GM21529 (cell line): ENCODE measurements at regions not wholly inside any gene's neighbourhood (a gene's known extent, or its start where the extent isn't known, plus 50 kb on each side); places are given as distances from the start of the nearest gene placed in this dataset.
"Not testable (repeated sequence)": the region's sequence is repeated elsewhere in the genome, so short reads cannot be mapped to it uniquely, and the experiment has no call there.

Source experiments
- ATAC-seq: cut with Tn5 transposase; IDR thresholded peaks from one replicate; pipeline ENCODE4 v1.9.1; 2021; ENCODE audit not compliant: unreplicated experiment

DNA sequence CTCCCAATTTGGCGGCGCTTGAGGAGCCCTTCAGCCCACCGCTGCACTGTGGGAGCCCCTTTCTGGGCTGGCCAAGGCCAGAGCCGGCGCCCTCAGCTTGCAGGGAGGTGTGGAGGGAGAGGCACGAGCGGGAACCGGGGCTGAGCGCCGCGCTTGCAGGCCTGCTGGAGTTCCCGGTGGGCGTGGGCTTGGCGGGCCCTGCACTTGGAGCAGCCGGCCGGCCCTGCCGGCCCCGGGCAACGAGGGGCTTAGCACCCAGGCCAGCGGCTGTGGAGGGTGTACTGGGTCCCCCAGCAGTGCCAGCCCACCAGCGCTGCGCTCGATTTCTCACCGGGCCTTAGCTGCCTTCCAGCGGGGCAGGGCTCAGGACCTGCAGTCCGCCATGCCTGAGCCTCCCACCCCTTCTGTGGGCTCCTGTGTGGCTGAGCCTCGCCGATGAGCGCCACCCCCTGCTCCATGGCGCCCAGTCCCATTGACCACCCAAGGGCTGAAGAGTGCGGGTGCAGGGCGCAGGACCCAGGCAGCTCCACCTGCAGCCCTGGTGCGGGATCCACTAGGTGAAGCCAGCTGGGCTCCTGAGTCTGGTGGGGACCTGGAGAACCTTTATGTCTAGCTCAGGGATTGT, 815.4 kb upstream of the B3GALT2 start:
- not testable (repeated sequence) for ATAC-seq

DNA sequence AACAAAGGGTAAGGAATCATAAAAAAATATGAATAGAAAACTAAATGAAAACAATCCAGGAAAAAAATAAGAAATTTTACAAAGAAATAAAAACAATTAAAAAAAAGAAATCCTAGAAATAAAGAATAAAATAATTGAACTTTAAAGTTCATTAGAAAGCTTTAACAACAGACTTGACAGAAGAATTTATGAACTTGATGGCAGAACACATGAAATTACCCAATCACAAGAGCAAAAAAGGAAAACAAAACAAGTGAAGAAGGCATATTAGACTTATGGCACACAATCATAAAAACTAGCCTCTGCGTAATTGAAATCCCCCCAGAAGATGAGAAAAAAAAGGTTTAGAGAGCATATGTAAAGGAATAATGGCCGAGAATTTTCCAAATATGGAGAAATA, 802.5 kb upstream of the B3GALT2 start:
- ATAC-seq = no peak

DNA sequence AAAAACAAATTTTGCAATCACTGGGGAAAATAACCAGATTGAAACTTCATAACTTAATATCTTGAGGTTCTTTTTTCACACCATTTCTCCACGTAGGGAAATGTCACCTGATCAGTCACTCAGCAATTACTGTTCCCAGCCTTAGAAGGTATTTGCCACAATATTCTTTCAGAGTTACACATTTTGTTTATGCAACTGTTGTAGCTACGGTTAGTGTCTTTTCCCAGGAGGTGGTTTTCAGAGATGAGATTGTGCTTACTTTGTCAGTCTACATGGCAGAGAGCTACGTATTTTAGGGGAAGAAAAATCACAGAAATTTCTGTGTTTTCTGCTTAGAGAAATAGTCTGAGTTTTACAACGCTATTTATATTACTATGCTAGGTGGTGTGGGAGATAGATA, 792.8 kb upstream of the B3GALT2 start:
- no peak for ATAC-seq

DNA sequence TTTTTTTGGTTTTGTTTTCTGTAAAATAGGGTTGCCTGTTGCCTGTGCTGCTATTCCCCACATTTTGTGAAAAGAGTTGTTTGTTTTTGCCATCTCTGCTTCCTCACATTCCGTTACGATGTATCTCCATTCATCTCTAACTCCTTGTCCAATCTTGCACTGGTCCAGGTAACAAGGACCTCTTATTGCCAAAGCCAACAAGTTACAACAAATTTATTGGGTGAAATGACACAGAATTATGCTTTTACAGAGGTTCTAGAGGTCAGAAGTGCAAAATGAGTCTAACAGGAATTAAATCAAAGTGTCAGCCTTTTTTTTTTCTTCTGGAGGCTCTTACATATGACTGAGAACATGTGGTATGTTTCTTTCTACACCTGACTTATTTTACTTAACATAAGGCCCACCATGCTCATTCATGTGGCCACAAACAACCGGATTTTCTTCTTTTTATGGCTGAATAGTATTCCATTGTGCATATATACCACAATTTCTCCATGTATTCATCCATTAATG, 787.9 kb upstream of the B3GALT2 start:
- no peak for ATAC-seq

DNA sequence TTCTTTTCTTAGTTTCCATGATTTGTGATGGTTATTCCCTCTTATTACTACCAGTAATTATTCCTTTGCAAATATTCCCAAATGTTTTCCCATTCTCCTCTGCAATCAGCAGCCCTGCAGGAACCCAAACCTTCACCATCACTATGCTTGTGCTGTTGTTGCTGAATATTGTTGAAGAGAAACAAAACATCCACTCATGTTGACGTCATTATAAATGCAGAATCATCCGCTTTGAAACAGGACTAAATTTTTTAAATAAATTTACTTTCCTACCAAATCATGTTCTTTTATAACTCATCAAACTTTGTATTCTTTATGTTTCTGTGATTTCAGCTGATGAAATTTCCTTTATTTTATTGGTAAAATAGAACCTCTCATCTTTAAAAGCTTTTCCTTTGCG, 787.0 kb upstream of the B3GALT2 start:
- no peak for ATAC-seq

DNA sequence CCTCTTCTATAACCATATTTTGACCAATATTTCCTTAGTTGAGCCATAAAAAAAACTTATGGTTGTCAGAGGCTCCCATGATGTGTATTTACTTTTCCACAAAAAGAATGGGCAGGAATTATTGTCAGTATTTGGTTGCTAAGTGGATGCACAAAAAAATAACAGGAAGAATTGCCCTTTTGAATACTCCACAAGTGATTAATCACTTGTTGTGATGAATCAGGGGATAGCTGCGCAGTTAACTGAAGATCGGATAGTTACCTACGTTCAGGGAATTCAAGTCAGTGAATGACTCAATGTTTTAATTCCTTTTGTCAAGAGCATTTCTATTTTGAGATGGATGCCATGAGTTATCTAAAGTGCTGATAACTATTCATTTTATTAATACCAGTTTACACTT, 785.2 kb upstream of the B3GALT2 start:
- ATAC-seq = no peak

DNA sequence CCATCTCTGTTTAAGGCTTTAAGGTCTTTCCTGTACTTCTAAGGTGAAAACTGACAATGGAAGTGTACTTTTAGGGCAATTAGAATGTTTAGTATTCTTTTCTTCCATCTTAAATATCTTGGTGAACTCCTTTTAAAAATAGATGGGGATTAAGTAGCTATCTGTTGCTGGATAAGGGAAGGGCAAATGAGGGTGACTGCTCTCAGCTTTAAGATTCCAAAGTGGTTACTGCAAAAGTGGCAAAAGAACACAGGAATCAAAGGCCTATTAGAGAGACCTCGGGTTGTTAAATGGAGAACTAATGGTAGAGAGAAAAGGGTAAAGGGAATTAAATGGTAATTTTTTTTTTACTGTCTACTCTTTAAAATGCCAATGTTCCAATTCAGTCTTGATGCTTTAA, 774.1 kb upstream of the B3GALT2 start:
- ATAC-seq = no peak

DNA sequence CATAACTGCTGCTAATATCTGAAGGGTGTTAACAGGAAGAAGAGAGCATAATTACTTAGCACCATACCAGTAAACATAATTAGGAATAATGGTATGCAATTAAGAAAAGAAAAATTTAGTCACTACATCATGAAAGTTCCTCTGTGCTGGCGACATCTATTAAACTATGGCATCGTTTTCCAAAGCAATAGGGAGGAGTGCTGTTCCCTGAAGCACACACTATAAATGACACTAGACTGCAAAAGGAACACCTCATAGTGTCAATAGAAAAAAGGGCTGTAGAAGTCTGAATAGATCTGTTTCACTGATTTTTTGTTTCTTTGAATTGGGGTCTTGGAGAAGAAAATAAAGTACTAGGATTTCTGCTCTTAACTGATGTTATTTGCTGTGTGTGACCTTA, 773.6 kb upstream of the B3GALT2 start:
- no peak for ATAC-seq

DNA sequence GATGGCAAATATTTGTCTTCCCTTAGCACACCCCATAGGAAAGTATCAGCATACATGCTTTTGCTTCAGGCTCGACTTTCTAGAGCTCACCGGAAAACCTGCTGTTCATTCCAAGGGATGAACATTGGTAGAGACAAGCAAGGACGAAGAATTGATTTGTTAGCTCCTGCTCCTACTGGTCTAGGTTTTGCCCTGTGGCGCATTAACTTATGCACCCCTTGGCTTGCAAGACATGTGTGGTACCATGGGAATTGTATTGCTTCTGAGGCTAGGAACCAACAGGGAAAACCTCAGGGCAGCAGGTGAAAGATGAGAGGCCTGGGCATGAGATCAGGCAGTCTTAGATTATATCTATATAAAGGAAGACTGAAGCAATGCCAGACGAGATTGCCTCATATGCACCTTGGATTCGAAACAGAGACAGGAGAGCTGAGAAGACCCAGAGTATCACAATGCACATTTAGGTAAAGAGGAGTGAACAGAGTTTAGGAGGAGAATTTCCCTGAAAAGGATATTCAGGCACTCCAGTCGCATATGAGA, 771.2 kb upstream of the B3GALT2 start:
- ATAC-seq = no peak

DNA sequence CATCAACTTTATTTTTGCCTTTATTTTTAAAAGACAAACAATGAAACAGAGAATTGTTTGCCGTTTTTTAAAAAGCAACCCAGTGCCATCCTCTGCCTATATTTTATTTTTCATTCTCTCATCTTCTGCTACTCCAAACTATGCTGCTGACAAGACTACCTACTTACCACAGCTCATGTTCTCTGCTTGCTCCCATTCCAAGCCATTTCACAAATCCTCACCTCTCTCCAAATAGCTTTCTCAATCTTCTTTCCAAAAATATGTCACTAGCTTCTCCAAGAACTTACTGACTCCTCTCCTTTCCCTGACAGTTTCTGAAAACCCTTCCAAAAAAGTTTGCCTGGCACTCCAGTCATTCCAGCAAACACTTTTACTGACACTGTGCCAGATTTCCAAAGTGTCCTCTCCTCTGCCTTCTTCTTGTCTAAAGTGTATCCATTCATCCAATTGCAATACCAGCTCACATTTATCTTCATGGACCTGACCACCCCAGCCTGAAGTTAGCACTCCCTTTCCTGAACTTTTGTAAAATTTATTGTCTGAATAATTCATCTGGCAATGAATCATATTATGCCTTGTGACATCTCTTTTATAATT, 766.5 kb upstream of the B3GALT2 start:
- no peak for ATAC-seq

DNA sequence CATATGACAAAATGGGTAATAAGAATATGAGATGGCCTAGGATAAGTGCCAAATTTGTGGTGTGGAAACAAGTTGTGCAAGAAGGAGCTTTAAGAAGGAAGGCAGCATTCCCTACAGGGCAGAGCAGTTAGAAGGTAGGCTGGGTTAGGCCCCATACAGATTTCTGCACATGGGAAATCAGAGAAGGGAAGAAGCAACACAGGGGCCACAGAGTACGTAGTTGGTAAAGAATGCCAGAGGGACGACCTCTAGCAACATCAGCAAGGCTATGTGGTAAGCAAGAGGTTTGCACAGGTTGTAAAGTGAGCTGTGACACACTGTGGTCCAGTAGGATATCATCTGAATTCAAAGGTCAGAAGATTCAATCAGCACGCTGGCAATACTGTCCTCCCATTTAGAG, 765.6 kb upstream of the B3GALT2 start:
- ATAC-seq = no peak

DNA sequence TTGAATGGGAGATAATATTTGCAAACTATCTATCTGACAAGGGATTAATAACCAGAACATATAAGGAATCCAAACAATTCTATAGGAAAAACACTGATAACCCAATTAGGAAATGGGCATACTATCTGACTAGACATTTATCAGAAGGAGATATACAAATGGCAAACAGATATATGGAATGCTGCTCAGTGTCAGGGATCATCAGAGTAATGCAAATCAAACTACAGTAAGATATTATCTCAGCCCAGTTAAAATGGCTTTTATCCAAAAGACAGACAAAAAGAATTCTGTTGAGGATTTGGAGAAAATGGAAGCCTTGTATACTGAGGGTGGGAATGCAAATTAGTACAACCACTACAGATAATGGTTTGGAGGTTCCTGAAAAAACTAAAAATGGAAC, 758.0 kb upstream of the B3GALT2 start:
- ATAC-seq = no peak

DNA sequence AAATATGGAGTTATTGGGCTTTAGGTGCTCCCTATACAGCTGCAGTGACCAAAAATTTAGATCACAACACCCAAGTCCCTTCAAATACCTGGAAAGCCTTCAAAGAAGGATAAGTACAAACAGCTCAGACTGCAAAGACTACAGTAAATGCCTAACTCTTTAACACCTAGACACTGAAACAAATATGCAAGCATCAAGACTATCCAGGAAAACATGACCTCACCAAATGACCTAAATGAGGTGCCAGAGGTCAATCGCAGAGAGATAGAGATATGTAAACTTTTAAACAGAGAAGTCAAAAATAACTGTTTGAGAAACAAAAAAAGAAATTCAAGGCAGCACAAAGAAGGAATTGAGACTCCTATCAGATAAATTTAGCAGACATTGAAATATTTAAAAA, 753.8 kb upstream of the B3GALT2 start:
- ATAC-seq = no peak

DNA sequence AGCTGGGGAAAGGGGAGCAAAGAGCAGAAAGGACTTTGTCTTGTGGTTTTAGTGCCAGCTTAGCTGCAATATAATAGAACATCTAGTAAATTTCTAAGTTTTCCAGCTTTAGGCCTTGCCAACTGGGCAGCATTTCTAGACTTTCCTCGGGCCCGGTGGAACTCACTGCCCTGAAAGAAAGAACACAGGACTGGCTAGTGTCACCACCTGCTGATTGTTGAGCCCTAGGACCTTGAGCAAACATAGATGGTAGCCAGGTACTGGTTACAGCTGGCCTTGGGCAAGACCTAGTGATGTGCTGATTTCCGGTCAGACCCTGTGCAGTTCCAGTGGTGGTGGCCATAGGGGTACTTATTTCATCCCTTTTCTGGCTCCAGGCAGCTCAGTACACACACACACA, 753.2 kb upstream of the B3GALT2 start:
- ATAC-seq = no peak

DNA sequence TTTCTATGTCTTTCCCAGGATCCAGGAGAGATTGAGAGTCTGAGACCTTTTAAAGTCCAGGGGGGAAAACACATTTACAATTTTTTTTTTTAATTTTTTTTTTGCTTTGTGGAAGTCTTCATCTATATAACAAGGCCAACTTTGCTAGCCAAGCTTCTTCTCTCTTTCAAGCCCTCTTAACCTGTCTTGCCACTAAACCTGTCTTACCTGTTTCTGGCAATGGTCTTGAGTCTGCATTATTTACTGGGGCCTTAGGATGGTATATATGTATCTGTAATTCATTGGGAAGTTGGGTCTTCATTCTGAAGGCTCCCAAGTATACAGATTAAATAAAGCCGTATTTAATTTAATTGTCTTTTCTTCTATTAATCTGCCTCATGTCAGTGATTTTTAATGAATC, 750.9 kb upstream of the B3GALT2 start:
- no peak for ATAC-seq

DNA sequence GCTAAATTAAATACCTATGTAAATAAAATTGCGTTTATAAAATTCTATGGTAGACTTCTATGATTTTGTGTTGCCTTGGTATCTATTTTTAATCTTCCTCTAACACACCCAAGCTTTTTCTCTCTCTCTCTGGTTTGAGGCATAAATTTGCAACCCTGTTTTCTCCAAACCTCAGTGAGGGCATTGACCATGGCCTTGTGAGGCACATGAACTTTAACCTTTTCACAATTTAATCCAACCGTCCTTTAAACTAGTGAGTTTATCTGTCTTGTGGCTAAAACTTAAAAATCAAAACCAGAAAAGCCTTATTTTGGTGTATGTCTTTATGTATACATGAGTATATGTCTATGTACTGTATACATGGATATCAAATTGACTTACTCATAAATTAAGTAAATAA, 746.6 kb upstream of the B3GALT2 start:
- no peak for ATAC-seq

DNA sequence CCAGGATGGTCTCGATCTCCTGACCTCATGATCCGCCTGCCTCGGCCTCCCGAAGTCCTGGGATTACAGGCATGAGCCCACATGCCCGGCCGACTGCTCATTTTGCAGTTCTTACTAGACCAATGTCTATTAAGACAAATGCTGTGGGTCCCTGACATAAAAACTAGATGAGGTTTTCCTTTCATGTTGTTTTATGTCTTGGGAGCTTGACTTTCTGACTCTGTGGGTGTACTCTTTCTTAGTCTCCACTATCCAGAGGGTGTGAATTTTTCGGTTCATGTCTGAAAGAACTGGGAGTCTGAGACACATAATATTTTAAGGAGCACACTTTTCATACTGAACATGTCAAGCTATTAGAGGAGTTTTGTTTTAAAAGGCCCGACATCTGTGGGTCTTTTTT, 744.9 kb upstream of the B3GALT2 start:
- ATAC-seq = no peak

DNA sequence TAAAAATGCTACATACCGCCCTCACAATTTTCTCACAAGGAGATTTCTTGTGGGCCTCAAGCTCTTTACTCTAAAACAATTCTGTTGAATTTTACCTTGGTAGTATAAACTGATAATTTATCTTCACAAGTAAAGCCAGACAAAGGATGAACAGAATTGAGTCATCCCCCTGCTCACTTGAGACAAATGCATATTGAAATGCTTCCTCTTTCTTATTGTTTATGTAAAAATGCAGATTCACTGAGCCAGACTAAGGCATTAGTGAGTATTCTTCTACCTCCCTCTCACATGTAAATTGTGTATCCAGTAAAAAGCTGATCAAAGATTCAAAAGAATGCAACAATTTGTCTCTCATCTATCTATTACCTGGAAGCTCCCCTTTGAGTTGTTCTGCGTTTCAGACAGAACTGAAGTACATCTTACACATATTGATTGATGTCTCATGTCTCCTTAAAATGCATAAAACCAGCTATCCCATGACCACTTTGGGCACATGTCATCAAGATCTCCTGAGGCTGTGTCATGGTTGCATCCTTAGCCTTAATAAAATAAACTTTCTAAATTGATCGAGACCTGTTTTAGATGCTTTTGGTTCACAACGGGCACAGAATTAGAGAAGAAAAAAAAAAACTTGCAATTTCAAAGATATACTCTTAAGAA, 743.1 kb upstream of the B3GALT2 start:
- no peak for ATAC-seq

DNA sequence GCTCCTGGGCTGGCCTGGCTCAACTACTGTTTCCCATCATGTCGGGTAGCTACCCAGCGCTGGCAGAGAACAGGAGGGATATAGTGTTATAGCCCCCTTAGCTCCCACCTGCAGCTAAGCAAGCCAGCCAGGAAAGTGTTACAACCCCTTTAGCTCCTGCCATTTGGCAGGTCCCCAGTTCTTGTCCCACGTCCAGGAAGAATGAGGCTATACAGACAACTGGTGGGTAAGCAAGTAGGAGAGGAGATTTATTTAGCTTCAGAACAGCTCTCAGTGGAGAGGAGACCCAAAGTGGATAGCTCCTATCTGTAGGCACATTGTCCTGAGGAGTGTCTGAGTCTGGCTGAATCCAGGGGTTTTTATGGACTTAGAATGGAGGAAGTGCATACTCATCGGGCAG, 741.1 kb upstream of the B3GALT2 start:
- no peak for ATAC-seq

DNA sequence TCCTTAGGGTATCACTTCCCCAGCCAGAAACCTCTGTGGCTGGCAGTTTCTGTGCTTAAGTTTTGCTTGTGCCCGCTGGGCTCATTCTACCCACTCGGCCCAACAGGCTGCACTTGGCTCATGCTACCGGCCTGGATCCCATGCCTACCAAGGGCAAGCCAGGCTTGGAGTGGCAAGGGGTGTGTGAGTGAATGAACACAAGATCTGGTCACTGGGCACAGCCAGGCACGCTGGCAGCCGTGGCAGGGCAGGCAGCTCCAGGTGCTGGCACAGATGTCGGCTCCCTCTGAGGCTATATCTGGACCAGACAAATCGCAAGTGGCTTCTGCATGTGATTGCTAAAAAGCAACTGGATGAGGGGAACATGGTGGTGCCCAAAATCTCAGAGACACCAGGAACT, 740.5 kb upstream of the B3GALT2 start:
- ATAC-seq = no peak

DNA sequence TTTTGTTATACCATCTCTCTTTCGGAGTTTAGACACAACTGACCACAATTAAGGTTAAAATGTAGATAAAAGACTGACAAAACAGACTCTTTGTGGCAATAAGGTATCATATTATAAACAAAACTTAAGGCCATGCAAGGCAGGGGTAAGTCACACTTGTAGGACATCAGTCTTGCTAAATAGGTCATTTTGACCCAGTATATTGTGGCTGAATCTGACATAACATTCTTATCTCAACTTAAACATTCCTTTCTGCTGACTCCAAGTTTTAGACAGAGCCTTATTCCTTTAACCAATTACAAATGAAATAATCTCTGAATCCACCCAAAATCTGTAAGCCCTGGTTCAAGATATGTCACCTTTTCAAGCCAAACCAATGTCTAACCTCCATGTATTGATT, 733.4 kb upstream of the B3GALT2 start:
- no peak for ATAC-seq

DNA sequence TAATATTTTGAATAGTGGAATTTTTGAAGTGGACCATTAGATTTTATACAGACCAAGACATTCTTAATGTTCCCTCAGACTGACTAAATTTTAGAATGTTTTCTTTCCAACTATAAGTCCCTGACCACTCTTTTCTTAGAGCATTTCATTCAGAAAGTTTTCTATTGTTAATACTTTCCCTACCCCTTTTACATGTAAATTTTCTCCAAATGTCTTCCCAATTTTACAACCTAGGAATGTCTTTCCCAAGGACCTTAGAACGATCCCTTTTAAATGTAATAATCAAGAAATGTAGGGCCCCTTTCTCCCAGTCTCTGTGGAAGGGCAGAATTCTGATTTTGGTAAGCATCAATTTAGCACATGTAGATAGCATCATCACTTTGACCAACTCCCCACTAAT, 730.0 kb upstream of the B3GALT2 start:
- ATAC-seq = no peak
